ENCODE measurements at regions not wholly inside any gene's neighbourhood (a gene's known extent, or its start where the extent isn't known, plus 50 kb on each side); places are given as distances from the start of the nearest gene placed in this dataset.

GRCh38 chr2:21633911-21634310 lies 510.1 kb downstream of the TDRD15 start:
- no peaks in the 10 kb centered on the region for H3K4me1 ChIP-seq
- no peaks in the 10 kb centered on the region for H3K36me3 ChIP-seq
- no peak for ATAC-seq
- no peak for TF ChIP-seq CTCF (IDR thresholded peaks at IDR 0.05)
- H3K27ac ChIP-seq, result no peak overlapping the region
- no peaks in the 10 kb centered on the region for H3K27me3 ChIP-seq
- intact Hi-C loops (cut with DNase I), result no loop called here
- H3K4me3 ChIP-seq, result no peak overlapping the region
- no peaks in the 10 kb centered on the region for H3K9me3 ChIP-seq
- DNase-seq, result no peak

GRCh38 chr2:21640046-21640445 lies 516.3 kb downstream of the TDRD15 start:
- H3K36me3 ChIP-seq, result no peaks in the 10 kb centered on the region
- no peak overlapping the region for H3K4me3 ChIP-seq
- intact Hi-C loops (cut with DNase I), result no loop called here
- TF ChIP-seq CTCF (IDR thresholded peaks at IDR 0.05), result no peak
- peak; percentile 64 for ATAC-seq
- no peaks in the 10 kb centered on the region for H3K27me3 ChIP-seq
- DNase-seq, result no peak
- H3K9me3 ChIP-seq, result no peaks in the 10 kb centered on the region
- H3K27ac ChIP-seq, result no peak overlapping the region
- no peaks in the 10 kb centered on the region for H3K4me1 ChIP-seq

GRCh38 chr2:21642647-21643046 lies 518.9 kb downstream of the TDRD15 start:
- no peak for TF ChIP-seq CTCF (IDR thresholded peaks at IDR 0.05)
- H3K4me1 ChIP-seq, result peaks cover 0 to 4% of the 10 kb centered on the region in 2 donors
- no peak for DNase-seq
- no peak for ATAC-seq
- H3K4me3 ChIP-seq, result no peak overlapping the region
- H3K27ac ChIP-seq, result no peak overlapping the region
- no peaks in the 10 kb centered on the region for H3K36me3 ChIP-seq
- no peaks in the 10 kb centered on the region for H3K27me3 ChIP-seq
- H3K9me3 ChIP-seq, result no peaks in the 10 kb centered on the region
- intact Hi-C loops (cut with DNase I), result no loop called here

- ATAC-seq (peak; percentile 38), DNase-seq (no peak)
- no peak overlapping the region for H3K27ac ChIP-seq
- TF ChIP-seq CTCF (IDR thresholded peaks at IDR 0.05), result no peak
- no peaks in the 10 kb centered on the region for H3K9me3 ChIP-seq
- intact Hi-C loops (cut with DNase I), result no loop called here
- peaks cover 0 to 4% of the 10 kb centered on the region in 2 donors for H3K4me1 ChIP-seq
- H3K4me3 ChIP-seq, result no peak overlapping the region
- no peaks in the 10 kb centered on the region for H3K27me3 ChIP-seq
- no peaks in the 10 kb centered on the region for H3K36me3 ChIP-seq
Measured at GRCh38 chr2:21643180-21643579, 519.4 kb downstream of the TDRD15 start.

- ATAC-seq, result no peak
- Histone ChIP-seq H3K9me3 (no peaks in the 10 kb centered on the region), H3K4me1 (peaks cover 0 to 4% of the 10 kb centered on the region in 2 donors), H3K36me3 (no peaks in the 10 kb centered on the region), H3K4me3 (no peak overlapping the region), H3K27me3 (no peaks in the 10 kb centered on the region), H3K27ac (no peak overlapping the region)
- intact Hi-C loops (cut with DNase I), result no loop called here
- no peak for TF ChIP-seq CTCF (IDR thresholded peaks at IDR 0.05)
- no peak for DNase-seq
Measured at GRCh38 chr2:21644266-21644665, 520.5 kb downstream of the TDRD15 start.
